GM04504 (cell line): ENCODE measurements at regions not wholly inside any gene's neighbourhood (a gene's known extent, or its start where the extent isn't known, plus 50 kb on each side); places are given as distances from the start of the nearest gene placed in this dataset.

Source experiments
- DNase-seq: peaks from one replicate; pipeline ENCODE4 v3.0.0-alpha.2; 2012; ENCODE audit warnings: low read depth

- DNase-seq: no peak
Observed at GRCh38 chr6:168228676-168229367, 90.8 kb downstream of the DACT2 start.

- DNase-seq: no peak
Observed at GRCh38 chr6:168227840-168228239, 91.7 kb downstream of the DACT2 start.

- DNase-seq: no peak
Observed at GRCh38 chr6:168226902-168227318, 92.7 kb downstream of the DACT2 start.

GRCh38 chr6:168226061-168226752 is 93.4 kb downstream of the DACT2 start:
- no peak for DNase-seq

- DNase-seq: no peak
Observed at GRCh38 chr6:168225471-168225911, 94.1 kb downstream of the DACT2 start.

GRCh38 chr6:168223755-168224154 is 95.8 kb downstream of the DACT2 start:
- no peak for DNase-seq

- no peak for DNase-seq
Observed at GRCh38 chr6:168223150-168223549, 96.4 kb downstream of the DACT2 start.

- no peak for DNase-seq
Observed at GRCh38 chr6:168222115-168223043, 97.2 kb downstream of the DACT2 start.

GRCh38 chr6:168221497-168222079 is 98.0 kb downstream of the DACT2 start:
- no peak for DNase-seq

- no peak for DNase-seq
Observed at GRCh38 chr6:168221000-168221399, 98.6 kb downstream of the DACT2 start.

- DNase-seq: no peak
Observed at GRCh38 chr6:168219804-168220203, 99.8 kb downstream of the DACT2 start.

GRCh38 chr6:168218785-168219566 is 100.6 kb downstream of the DACT2 start:
- no peak for DNase-seq

GRCh38 chr6:168217880-168218537 is 101.6 kb downstream of the DACT2 start:
- DNase-seq: no peak

GRCh38 chr6:168217216-168217879 is 102.2 kb downstream of the DACT2 start:
- no peak for DNase-seq

- no peak for DNase-seq
Observed at GRCh38 chr6:168216751-168217191, 102.8 kb downstream of the DACT2 start.

GRCh38 chr6:168216117-168216516 is 103.5 kb downstream of the DACT2 start:
- DNase-seq: no peak

GRCh38 chr6:168215121-168215808 is 104.3 kb downstream of the DACT2 start:
- no peak for DNase-seq

GRCh38 chr6:168214586-168215104 is 104.9 kb downstream of the DACT2 start:
- DNase-seq: no peak

- DNase-seq: no peak
Observed at GRCh38 chr6:168213121-168213524, 106.5 kb downstream of the DACT2 start.
